OCI-LY3 (cell line): ENCODE measurements at regions not wholly inside any gene's neighbourhood (a gene's known extent, or its start where the extent isn't known, plus 50 kb on each side); places are given as distances from the start of the nearest gene placed in this dataset.

Experiments
- CTCF ChIP-seq: fragments of 200-600, 300-600 bp; sonication (generic); IDR thresholded peaks from 2 replicates; pipeline ENCODE4 v1.5.1; 2014; ENCODE audit warnings: antibody characterized with exemption, low read length, low read depth
- EZH2phosphoT487 ChIP-seq: fragments of 200-600 bp; shearing (Covaris generic); IDR thresholded peaks from 2 replicates; pipeline ENCODE4 v1.6.1; 2018; ENCODE audit warnings: antibody characterized with exemption, mixed run types, low read depth

- no peak for TF ChIP-seq CTCF
- no peak for TF ChIP-seq EZH2phosphoT487
Measured at GRCh38 chr3:5565026-5565425, 377.5 kb downstream of the EDEM1 start.
